ENCODE measurements at regions not wholly inside any gene's neighbourhood (a gene's known extent, or its start where the extent isn't known, plus 50 kb on each side); places are given as distances from the start of the nearest gene placed in this dataset.

- no peak for ATAC-seq
- WGBS (ENCODE audit: insufficient coverage, low coverage, low lambda C conversion rate, missing lambda C conversion rate): 95% methylated on average over 4 of the region's 9 CpGs
- no peak overlapping the region for H3K27ac ChIP-seq
- H3K4me1 ChIP-seq: no peaks in the 10 kb centered on the region
- H3K36me3 ChIP-seq: peaks cover 0 to 45% (median 7%) of the 10 kb centered on the region in 4 donors
- TF ChIP-seq CTCF (IDR thresholded peaks at IDR 0.05): no peak
- TF ChIP-seq POLR2A (IDR thresholded peaks at IDR 0.05): no peak
- no peak for DNase-seq
- H3K4me3 ChIP-seq: no peak overlapping the region
- intact Hi-C loops (cut with DNase I): no loop called here
- H3K9me3 ChIP-seq: no peaks in the 10 kb centered on the region
- H3K27me3 ChIP-seq: no peaks in the 10 kb centered on the region
Measured at GRCh38 chr16:31704138-31704537, 169.5 kb upstream of the ZNF267 start.

GRCh38 chr16:31705371-31705770, 168.2 kb upstream of the ZNF267 start:
- WGBS (ENCODE audit: insufficient coverage, low coverage, low lambda C conversion rate, missing lambda C conversion rate): 78% methylated on average over 1 of the region's 5 CpGs
- no peak for DNase-seq
- intact Hi-C loops (cut with DNase I): no loop called here

GRCh38 chr16:31706318-31706717, 167.3 kb upstream of the ZNF267 start:
- no peaks in the 10 kb centered on the region for H3K4me1 ChIP-seq
- TF ChIP-seq CTCF (IDR thresholded peaks at IDR 0.05): no peak
- no peaks in the 10 kb centered on the region for H3K27me3 ChIP-seq
- DNase-seq (no peak), ATAC-seq (no peak)
- no peak overlapping the region for H3K27ac ChIP-seq
- peaks cover 0 to 45% (median 7%) of the 10 kb centered on the region in 4 donors for H3K36me3 ChIP-seq
- intact Hi-C loops (cut with DNase I): no loop called here
- H3K4me3 ChIP-seq: no peak overlapping the region
- WGBS (ENCODE audit: insufficient coverage, low coverage, low lambda C conversion rate, missing lambda C conversion rate): no CpG with 5 or more reads among the region's 9 CpGs
- no peaks in the 10 kb centered on the region for H3K9me3 ChIP-seq

More at GRCh38 chr16:31705371-31705770, 168.2 kb upstream of the ZNF267 start:
- no peak for TF ChIP-seq POLR2A (IDR thresholded peaks at IDR 0.05)
- TF ChIP-seq CTCF (IDR thresholded peaks at IDR 0.05): no peak
- Histone ChIP-seq H3K9me3 (no peaks in the 10 kb centered on the region), H3K36me3 (peaks cover 0 to 45% (median 7%) of the 10 kb centered on the region in 4 donors), H3K4me1 (no peaks in the 10 kb centered on the region), H3K4me3 (no peak overlapping the region), H3K27me3 (no peaks in the 10 kb centered on the region), H3K27ac (no peak overlapping the region)
- no peak for ATAC-seq

- H3K9me3 ChIP-seq: no peaks in the 10 kb centered on the region
- no peak overlapping the region for H3K4me3 ChIP-seq
- no peaks in the 10 kb centered on the region for H3K27me3 ChIP-seq
- no peak for TF ChIP-seq CTCF (IDR thresholded peaks at IDR 0.05)
- no peak for TF ChIP-seq POLR2A (IDR thresholded peaks at IDR 0.05)
- 57% methylated on average over 2 of the region's 4 CpGs for WGBS (ENCODE audit: insufficient coverage, low coverage, low lambda C conversion rate, missing lambda C conversion rate)
- H3K36me3 ChIP-seq: peaks cover 0 to 45% (median 7%) of the 10 kb centered on the region in 4 donors
- H3K27ac ChIP-seq: no peak overlapping the region
- no peaks in the 10 kb centered on the region for H3K4me1 ChIP-seq
- intact Hi-C loops (cut with DNase I): no loop called here
- DNase-seq (no peak), ATAC-seq (no peak)
Measured at GRCh38 chr16:31706925-31707324, 166.7 kb upstream of the ZNF267 start.

Data from right lobe of liver (tissue), 6 donors.